CD4-positive, alpha-beta T cell treated with Interleukin-4 for 1 hour (primary cell): ENCODE measurements at regions not wholly inside any gene's neighbourhood (a gene's known extent, or its start where the extent isn't known, plus 50 kb on each side); places are given as distances from the start of the nearest gene placed in this dataset.
"Not testable (repeated sequence)": the region's sequence is repeated elsewhere in the genome, so short reads cannot be mapped to it uniquely, and the experiment has no call there.

Source experiments
- DNase-seq, 2 donors: peaks; one replicate each; pipeline ENCODE4 v3.0.0-alpha.2; 2020 to 2022

- no peak for DNase-seq
Observed at GRCh38 chr5:105042623-105043022, 1480.0 kb upstream of the NUDT12 start.

GRCh38 chr5:105036814-105037213, 1474.2 kb upstream of the NUDT12 start:
- DNase-seq, result not testable (repeated sequence)

GRCh38 chr5:105034401-105034763, 1471.8 kb upstream of the NUDT12 start:
- DNase-seq, result no peak

DNA sequence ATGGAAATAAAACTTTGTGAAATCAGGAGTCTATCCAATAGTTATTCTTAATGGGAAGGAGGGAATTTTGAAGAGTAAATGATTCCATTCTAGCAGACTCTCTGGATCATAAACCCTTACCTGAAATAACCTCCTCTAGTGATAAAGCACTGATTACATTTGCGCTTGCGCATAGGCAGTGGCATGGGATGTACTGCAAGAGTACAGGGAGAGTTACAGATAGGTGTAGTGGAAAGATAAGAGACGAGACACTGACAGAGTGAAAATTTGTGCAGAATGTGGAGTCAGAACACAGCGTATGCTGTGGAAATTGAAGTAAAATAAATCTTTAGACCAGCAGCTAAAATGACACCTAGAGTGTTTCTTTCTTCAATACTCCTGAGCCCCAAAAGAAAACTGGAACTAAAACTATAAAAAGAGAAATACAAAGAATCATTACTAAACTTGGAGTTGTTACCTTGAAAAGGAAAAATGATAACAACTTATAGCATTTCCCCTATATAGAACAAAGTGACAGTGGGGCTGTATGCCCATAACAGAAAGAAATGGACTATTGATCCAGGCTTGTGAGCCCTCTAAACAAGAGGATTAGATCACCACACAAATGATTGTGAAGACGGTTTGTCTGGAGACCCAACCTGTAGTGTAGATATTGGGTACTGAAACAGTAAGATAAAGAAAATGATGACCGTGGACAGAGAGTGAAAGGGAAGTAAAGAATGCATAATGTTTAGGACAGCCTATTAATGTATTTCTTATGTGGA, 1471.2 kb upstream of the NUDT12 start:
- no peak for DNase-seq

GRCh38 chr5:105032917-105033316, 1470.3 kb upstream of the NUDT12 start:
- no peak for DNase-seq

DNA sequence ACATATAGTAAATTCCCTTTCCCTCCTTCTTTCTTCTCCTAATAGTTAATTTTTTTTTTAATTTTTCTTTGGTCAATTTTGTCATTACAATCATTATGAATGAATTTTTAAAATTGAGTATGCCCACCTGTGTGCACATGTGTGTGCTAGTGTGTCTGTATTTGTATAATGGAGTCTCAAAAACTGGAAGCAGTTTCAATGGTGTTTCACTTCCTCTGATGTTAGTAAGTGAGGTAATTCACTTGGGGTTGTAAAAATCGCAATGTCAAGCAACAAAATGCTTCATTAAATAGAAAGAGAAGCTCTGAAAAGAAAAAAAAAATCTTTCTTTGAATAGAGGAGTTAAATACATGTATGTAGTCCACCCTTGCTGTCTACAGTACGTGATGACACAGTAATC, 1467.6 kb upstream of the NUDT12 start:
- DNase-seq, result no peak

GRCh38 chr5:105015098-105015497, 1452.5 kb upstream of the NUDT12 start:
- DNase-seq, result no peak

GRCh38 chr5:104998572-104998971, 1436.0 kb upstream of the NUDT12 start:
- DNase-seq, result no peak

DNA sequence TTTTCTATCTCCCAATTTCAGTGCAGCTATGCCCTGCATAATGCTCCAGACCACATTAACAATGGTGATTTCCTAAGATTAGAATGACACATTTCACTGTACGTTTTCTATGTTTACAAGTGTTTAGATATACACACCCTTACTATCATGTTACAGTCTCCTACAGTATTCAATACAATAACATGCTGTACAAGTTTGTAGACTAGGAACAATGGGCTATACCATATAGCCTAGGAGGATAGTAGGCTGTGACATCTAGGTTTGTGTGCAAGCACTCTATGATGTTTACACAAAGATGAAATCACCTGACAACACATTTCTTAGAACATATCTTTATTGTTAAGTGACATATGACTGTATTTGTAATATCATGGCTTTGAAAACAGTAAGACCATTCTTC, 1435.6 kb upstream of the NUDT12 start:
- DNase-seq, result no peak

DNA sequence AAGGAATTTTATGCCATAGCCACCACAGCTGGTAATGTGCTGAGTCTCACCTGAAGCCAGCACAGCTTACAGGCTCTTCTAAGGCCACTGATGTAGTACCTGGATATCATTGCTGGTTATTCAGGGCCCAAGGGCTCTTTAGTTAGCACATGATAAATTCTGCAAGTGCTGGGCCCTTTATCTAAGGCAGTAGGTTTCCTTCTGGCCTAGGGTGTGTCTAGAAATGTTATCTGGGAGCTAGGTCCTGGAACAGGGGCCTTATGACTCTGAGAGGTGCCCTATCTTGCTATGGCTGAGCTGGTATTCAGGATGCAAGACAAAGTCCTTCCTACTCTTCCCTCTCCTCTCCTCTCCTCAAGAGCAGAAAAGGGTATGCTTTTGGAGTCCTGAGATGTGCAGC, 1424.5 kb upstream of the NUDT12 start:
- DNase-seq, result no peak

DNA sequence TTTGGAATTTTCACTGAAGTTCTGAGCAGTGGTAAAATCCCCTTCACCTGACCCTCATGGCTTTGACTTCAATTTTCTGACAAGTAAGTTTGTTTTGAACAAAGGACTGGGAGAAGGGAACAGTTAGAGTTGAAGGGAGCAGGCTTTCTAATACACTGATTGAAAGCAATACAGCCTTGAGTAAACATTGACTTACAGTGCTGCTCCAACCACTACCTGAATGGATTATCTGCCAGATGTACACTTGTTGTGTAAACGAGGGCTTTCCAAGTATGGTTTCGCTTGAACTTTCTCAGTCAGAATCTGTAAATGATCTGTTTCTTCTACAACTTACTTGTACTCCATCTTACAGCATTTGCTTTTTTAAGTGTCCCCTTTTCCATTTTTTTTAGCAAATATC, 1414.9 kb upstream of the NUDT12 start:
- no peak for DNase-seq

DNA sequence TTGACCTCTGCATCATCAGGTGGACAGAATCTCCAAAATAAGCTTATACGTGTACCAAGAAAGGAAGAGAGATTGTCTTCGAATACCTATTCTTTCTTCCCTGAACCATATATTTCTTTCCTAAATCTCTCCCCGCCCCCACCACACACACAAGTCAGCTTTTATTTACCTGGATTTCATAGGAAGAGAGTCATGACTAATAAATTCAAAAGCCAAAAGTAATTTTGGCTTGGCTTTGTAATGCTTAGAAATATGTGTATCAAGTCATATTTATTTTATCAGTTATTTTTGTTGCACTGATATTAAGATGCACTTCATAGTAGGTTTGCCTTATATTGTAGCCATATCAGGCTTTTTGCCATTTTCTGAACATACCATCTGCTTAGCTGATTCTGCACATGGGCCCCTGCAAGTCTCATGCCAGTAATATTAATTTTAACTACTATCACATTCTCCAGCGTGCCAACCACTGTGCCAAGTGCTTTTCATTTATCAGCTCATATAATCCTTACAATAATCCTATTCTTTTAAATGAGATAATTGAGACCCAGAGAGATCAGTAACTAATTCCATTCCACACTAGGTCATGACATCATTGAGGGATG, 1405.3 kb upstream of the NUDT12 start:
- no peak for DNase-seq

GRCh38 chr5:104965006-104965405, 1402.4 kb upstream of the NUDT12 start:
- no peak for DNase-seq

DNA sequence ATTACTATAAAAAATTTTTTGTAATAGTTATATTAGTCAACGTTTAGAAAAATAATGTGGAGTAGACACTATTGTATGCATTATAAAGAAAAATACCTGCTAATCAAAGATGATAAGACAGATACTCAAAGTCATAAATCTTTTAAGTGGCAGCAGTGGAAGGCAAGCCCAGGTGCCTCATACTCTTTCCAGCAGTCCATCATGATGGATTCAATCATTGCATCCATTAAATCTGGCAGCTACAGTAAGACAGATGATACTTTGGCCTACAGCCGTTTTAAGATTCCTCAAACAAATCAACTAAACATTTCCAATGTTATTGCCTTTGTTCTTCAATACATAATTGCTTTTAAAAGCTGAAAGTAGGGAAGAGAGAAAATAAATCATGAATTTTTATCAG, 1392.9 kb upstream of the NUDT12 start:
- DNase-seq, result no peak

GRCh38 chr5:104952876-104953275, 1390.3 kb upstream of the NUDT12 start:
- no peak for DNase-seq

- no peak for DNase-seq
Observed at GRCh38 chr5:104951829-104952228, 1389.2 kb upstream of the NUDT12 start.

DNA sequence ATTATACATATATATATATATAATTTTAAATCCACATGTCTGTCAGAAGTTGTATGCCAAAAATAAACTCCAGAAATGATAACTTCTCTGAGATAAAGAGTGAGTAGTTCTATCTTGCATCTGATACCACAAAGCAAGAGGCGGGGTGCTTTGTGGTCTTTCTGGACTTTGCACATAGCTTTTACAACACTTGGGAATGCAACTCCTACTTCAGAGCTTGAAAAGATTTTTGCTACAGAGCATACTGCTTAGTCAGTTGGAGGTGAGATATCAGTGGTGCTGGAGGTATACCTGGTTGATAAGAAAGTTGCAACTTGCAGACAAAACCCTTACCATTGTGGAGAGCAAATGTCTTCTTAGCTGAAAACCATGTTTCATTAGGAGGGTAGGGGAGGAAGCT, 1384.5 kb upstream of the NUDT12 start:
- DNase-seq, result no peak

DNA sequence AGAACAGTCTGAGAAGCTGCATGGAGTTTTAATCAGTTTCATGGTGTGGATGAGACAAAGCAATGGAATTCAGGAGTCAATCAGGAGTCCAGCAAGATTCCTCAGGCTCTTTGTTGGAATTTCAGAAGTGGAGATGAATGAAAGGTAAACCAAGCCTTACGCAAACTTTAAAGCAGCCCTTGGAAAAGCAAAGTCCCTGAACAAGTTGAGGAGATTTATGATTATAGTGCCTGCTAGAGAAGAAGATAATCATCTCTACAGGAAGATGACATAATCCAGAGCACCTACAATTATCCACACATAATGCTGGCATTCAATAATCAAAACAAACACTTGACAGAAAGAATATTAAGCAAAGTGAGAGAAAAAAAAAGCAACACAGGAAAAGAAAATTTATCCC, 1380.1 kb upstream of the NUDT12 start:
- DNase-seq, result no peak

DNA sequence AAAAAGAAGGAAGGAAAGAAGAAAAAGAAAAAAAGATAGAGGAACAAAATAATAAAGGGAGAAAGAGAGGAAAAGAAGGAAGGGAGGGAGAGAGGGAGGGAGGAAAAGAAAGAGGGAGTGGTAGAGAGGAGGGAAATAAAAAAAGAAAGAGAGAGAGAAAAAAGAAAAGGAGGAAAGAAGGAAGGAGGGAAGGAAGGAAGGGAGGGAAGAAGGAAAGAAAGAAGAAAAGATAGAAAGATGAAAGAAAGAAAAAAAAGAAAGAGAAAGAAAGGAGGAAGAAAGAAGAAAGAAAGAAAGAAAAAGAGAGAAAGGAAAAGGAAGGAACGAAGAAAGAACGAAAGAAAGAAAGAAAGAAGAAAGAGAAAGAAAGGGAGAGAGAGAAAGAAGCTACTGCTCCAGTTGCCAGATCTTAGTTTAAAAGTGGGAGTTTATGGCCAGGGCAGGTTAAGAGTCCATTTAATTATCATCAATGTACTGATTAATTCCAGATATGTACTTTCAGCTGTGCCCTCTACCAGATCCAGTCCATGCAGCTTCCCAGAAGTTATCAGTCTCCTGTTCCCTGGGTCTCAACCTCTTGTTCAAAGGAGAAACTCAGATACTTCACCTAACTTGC, 1378.5 kb upstream of the NUDT12 start:
- no peak for DNase-seq

- no peak for DNase-seq
Observed at GRCh38 chr5:104937598-104937997, 1375.0 kb upstream of the NUDT12 start.

GRCh38 chr5:104932431-104932830, 1369.8 kb upstream of the NUDT12 start:
- no peak for DNase-seq

- no peak for DNase-seq
Observed at GRCh38 chr5:104928906-104929520, 1366.4 kb upstream of the NUDT12 start.

DNA sequence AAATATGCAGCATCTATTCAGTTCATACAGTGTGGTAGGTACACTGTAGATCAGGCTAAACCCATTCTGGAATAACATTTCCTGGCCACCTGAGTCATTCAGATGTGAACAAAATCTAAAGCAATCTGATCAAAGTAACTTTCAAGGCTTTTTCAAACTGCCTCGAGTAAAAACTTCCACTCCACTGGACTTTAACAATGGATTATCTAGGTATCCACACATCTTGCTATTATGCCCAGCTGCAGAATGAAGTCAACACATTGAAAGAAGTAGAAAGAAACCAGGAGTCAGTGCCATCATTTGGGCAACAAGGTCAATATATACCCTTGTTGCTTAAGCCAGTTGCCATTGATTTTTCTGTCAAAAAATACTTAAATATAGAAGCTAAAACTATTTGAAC, 1352.6 kb upstream of the NUDT12 start:
- DNase-seq, result no peak

DNA sequence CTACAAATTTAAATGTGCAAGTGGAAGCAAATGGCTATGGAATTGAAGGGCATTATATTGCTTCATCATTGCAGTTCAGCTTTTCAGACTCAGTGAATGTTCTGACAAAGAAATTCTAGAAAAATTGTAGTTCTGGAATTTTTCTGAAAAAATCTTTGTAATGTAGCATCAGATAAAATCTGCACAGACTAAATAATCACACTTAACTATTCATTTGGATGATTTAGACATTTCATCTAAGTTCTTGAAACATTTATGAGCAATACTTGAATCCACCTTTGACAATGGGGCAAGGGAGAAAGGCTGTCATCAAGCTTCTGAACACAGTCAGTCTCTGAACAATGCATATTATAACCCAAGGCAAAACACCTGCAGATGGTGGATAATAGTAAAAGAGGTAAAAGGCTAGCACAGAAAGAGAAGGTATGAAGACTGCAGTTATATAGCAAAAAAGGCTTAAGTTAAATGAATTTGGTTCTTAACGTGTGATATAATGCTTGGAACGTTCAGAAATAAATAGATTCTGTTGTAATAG, 1352.0 kb upstream of the NUDT12 start:
- no peak for DNase-seq
